ENCODE measurements at regions not wholly inside any gene's neighbourhood (a gene's known extent, or its start where the extent isn't known, plus 50 kb on each side); places are given as distances from the start of the nearest gene placed in this dataset.

- no peak for ATAC-seq
- no peak for TF ChIP-seq ZNF565 (CRISPR knock-in tag; conservative IDR thresholded peaks at IDR 0.05; ENCODE audit: low read depth)
- no peak for TF ChIP-seq CSDC2 (CRISPR knock-in tag; IDR thresholded peaks at IDR 0.05)
- TF ChIP-seq ESRRG (CRISPR knock-in tag; IDR thresholded peaks at IDR 0.05): no peak
- TF ChIP-seq CREB5 (CRISPR knock-in tag; IDR thresholded peaks at IDR 0.05; ENCODE audit: low read depth): no peak
- no peak for TF ChIP-seq ZC3H10 (CRISPR knock-in tag; IDR thresholded peaks at IDR 0.05)
- no peak for TF ChIP-seq ISL1 (CRISPR knock-in tag; IDR thresholded peaks at IDR 0.05)
- TF ChIP-seq PATZ1 (CRISPR knock-in tag; IDR thresholded peaks at IDR 0.05; ENCODE audit: borderline replicate concordance): no peak
- TF ChIP-seq RARB (CRISPR knock-in tag; IDR thresholded peaks at IDR 0.05): no peak
- no peak for TF ChIP-seq TSHZ2 (CRISPR knock-in tag; IDR thresholded peaks at IDR 0.05)
- TF ChIP-seq TOX (CRISPR knock-in tag; IDR thresholded peaks at IDR 0.05; ENCODE audit: borderline replicate concordance): no peak
- TF ChIP-seq TCF4 (CRISPR knock-in tag; IDR thresholded peaks at IDR 0.05; ENCODE audit: borderline replicate concordance): no peak
Observed at GRCh38 chr4:66855956-66856355, 689.3 kb downstream of the CENPC start.

- TF ChIP-seq POU6F1 (CRISPR knock-in tag; IDR thresholded peaks at IDR 0.05; ENCODE audit: borderline replicate concordance, low read depth) (no peak), ARNTL (CRISPR knock-in tag; IDR thresholded peaks at IDR 0.05; ENCODE audit: borderline replicate concordance, low read depth) (no peak), PPARA (CRISPR knock-in tag; IDR thresholded peaks at IDR 0.05; ENCODE audit: borderline replicate concordance) (no peak), ZFP3 (CRISPR knock-in tag; IDR thresholded peaks at IDR 0.05) (no peak), ZNF565 (CRISPR knock-in tag; conservative IDR thresholded peaks at IDR 0.05; ENCODE audit: low read depth) (no peak), ZFP30 (CRISPR knock-in tag; IDR thresholded peaks at IDR 0.05) (no peak), SNAI2 (CRISPR knock-in tag; IDR thresholded peaks at IDR 0.05) (no peak), ZNF70 (CRISPR knock-in tag; IDR thresholded peaks at IDR 0.05) (no peak), GLIS3 (CRISPR knock-in tag; IDR thresholded peaks at IDR 0.05) (no peak), BACH2 (CRISPR knock-in tag; IDR thresholded peaks at IDR 0.05; ENCODE audit: borderline replicate concordance) (no peak), CSDC2 (CRISPR knock-in tag; IDR thresholded peaks at IDR 0.05) (no peak), TOX (CRISPR knock-in tag; IDR thresholded peaks at IDR 0.05; ENCODE audit: borderline replicate concordance) (no peak), RARB (CRISPR knock-in tag; IDR thresholded peaks at IDR 0.05) (no peak), CREB5 (CRISPR knock-in tag; IDR thresholded peaks at IDR 0.05; ENCODE audit: low read depth) (no peak), CSRNP3 (CRISPR knock-in tag; IDR thresholded peaks at IDR 0.05) (no peak), ZC3H10 (CRISPR knock-in tag; IDR thresholded peaks at IDR 0.05) (no peak), ISL1 (CRISPR knock-in tag; IDR thresholded peaks at IDR 0.05) (no peak)
- ATAC-seq: no peak
Observed at GRCh38 chr4:66853845-66854244, 691.5 kb downstream of the CENPC start.
